ENCODE measurements at regions not wholly inside any gene's neighbourhood (a gene's known extent, or its start where the extent isn't known, plus 50 kb on each side); places are given as distances from the start of the nearest gene placed in this dataset.

GRCh38 chr2:220940646-220941045 lies 631.5 kb downstream of the EPHA4 start:
- DNase-seq (ENCODE audit: low read depth in 2 of 2, low spot score in 1 of 2) = no peak

DNA sequence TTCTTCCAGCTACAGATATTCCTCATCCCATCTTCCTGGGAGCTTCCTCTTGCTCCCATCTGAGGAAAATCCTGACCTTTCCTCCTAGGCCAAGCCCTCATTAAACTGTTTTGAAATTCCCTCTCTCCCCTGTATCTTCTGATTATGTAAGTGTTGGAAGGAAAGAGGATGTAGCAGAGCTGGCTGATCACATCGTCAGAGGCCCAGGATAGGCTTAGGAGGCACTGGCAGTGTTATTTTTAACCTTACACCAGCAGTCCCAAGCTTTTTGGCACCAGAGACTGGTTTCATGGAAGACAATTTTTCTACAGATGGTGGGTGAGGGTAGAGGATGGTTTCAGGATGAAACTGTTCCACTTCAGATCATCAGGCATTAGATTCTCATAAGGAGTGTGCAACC lies 630.4 kb downstream of the EPHA4 start:
- DNase-seq (ENCODE audit: low read depth in 2 of 2, low spot score in 1 of 2) = no peak

GRCh38 chr2:220946552-220946951 lies 625.6 kb downstream of the EPHA4 start:
- DNase-seq (ENCODE audit: low read depth in 2 of 2, low spot score in 1 of 2) = no peak

DNA sequence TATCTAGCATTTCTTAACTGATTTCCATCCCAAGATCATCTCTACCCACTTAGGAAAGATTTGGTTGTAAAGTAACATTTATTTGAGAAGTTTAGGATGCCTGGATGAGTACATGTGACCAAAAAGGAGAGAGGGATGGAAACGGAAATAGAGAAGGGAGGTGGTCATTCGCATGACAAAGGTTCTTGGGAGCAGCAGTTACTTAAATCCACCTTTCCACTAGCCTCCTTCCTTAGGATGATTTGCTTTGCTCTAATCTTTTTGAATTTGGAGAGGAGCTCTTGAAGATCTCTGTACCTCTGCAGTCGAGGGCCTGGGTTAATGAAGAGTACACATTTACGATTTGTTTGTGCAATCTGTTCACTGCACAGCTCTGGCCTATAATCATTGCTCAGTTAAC lies 623.5 kb downstream of the EPHA4 start:
- DNase-seq (ENCODE audit: low read depth in 2 of 2, low spot score in 1 of 2) = no peak

- no peak for DNase-seq (ENCODE audit: low read depth in 2 of 2, low spot score in 1 of 2)
Measured at GRCh38 chr2:220949466-220949865, 622.6 kb downstream of the EPHA4 start.

- DNase-seq (ENCODE audit: low read depth in 2 of 2, low spot score in 1 of 2) = no peak
Measured at GRCh38 chr2:220955776-220956175, 616.3 kb downstream of the EPHA4 start.

DNA sequence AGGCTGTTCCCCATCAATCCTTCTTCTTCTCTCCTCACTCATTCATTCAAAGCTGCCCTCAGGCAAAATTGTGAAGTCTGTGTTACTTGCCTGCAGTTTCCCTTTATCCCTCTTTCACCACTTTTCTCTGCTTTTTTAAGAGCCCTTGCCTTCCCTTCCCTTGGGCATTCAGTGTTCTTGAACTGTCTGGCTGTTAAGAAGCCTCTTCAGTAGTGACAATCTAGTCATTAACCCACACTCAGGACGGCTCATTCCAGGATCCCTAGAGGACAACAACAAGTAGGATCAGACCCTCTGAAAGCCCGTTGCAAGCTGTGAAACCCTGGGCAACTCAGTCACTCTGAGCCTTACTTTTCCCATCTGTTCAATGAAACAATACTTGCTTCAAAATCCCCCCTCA lies 615.7 kb downstream of the EPHA4 start:
- no peak for DNase-seq (ENCODE audit: low read depth in 2 of 2, low spot score in 1 of 2)

GRCh38 chr2:220959391-220959802 lies 612.7 kb downstream of the EPHA4 start:
- DNase-seq (ENCODE audit: low read depth in 2 of 2, low spot score in 1 of 2) = no peak

- DNase-seq (ENCODE audit: low read depth in 2 of 2, low spot score in 1 of 2) = no peak
Measured at GRCh38 chr2:220961143-220961860, 610.8 kb downstream of the EPHA4 start.

DNA sequence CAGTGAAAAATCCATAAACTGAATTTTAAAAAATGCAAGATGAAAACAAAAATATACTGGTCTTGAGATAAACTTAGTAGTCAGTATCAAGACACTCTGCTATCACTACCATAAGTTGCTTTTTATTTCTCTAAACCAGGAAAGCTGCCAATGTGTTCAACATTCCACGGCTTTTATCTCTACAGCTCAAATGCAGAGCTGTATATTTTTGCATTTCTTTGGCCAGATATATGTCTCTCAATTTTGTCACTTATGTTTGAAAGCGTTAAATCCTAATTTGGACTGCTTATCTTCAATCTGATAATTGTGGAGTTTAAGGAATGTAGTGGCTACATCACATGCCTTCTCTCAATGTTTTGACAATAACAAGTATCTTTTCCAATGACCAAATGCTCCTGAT lies 609.5 kb downstream of the EPHA4 start:
- DNase-seq (ENCODE audit: low read depth in 2 of 2, low spot score in 1 of 2) = no peak

DNA sequence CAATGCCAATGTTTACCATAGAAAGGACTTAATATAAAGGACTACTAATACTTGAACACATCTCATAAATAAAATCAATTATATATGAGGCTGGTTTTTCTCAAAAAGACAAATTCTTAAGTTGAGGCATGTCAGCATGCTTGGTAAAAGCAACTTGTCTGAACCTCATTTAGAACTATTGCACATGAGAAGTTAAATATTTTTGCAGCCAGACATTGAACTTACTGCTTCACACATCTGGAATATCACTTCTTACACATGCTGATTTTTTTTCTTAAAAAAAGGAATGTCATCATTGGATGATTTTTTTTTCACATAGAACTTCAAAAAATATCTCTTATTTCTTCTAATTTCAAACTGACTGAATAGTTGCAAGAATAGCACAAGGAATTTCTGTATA lies 609.0 kb downstream of the EPHA4 start:
- no peak for DNase-seq (ENCODE audit: low read depth in 2 of 2, low spot score in 1 of 2)

DNA sequence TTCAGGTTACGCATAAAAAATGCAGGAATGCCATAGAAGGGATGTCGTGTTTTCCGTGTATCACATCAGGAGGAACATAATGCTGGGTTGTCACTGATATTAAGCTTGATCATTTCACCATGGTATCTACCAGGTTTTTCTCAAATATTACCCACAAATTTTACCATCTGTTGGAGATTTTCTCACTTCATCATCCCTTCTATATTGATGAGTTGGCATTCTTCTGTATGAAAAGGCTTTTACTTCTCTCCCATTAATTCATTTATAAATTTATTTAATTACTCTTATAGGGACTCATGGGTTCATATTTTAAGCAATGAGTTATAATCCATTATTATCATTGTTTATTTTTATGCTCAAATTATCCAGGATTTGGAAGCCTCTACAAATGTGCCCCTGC lies 608.2 kb downstream of the EPHA4 start:
- no peak for DNase-seq (ENCODE audit: low read depth in 2 of 2, low spot score in 1 of 2)

DNA sequence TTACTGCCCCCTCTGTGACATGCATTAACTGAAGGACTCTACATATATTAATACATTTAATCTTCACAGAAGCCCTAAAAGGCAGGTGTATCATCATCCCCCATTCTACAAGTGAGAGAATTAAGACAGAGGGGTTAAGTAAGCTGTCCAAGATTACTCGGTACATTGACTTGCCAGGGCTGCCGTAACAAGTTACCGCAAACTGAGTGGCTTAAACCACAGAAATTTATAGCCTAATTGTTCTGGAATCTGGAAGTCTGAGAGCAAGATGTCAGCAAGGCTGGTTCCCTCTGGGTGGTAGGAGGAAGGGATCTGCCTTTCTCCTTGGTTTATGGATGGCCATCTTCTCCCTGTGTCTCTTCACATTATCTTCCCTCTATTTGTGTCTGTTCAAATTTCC lies 605.5 kb downstream of the EPHA4 start:
- DNase-seq (ENCODE audit: low read depth in 2 of 2, low spot score in 1 of 2) = no peak

- no peak for DNase-seq (ENCODE audit: low read depth in 2 of 2, low spot score in 1 of 2)
Measured at GRCh38 chr2:220969348-220969747, 602.8 kb downstream of the EPHA4 start.

GRCh38 chr2:220980966-220981675 lies 591.0 kb downstream of the EPHA4 start:
- DNase-seq (ENCODE audit: low read depth in 2 of 2, low spot score in 1 of 2) = no peak

- DNase-seq (ENCODE audit: low read depth in 2 of 2, low spot score in 1 of 2) = no peak
Measured at GRCh38 chr2:220981926-220982325, 590.2 kb downstream of the EPHA4 start.

DNA sequence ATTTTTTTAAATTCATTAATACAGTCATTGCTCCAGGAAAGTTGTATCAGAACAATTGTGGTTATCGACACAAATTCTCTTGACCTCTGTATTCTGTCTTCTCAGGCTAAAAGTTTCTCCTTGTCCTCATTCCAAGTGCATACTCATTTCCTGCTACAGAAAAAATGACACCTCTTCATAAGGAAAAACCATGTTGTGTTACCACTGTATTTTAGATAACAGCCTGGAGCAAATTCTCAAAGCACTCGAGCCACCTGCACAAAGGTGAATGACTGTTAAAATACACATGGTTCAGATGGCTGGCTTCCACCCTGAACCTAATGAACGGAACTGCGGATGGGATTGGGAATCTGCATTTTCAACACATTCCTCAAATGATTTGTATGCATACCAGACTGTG lies 586.5 kb downstream of the EPHA4 start:
- DNase-seq (ENCODE audit: low read depth in 2 of 2, low spot score in 1 of 2) = no peak

DNA sequence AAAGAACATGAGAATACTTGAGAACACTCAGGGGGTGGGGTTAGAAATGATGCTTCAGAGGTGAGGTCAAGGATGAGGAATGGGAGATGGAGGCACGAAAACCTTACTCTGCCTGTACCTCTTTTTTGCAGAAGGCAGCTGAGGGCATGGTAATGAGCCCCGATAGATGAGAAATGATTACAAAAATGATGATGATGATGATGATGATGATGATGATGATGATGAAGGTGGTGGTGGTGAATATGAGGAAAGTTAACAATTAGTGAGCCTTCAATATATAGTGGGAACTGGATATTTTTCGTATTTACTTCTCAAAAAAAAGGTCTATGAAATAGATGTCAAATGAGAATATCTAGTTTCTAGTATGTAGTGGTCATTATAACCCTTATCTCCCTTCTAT lies 584.3 kb downstream of the EPHA4 start:
- no peak for DNase-seq (ENCODE audit: low read depth in 2 of 2, low spot score in 1 of 2)

- no peak for DNase-seq (ENCODE audit: low read depth in 2 of 2, low spot score in 1 of 2)
Measured at GRCh38 chr2:220991972-220992371, 580.1 kb downstream of the EPHA4 start.

DNA sequence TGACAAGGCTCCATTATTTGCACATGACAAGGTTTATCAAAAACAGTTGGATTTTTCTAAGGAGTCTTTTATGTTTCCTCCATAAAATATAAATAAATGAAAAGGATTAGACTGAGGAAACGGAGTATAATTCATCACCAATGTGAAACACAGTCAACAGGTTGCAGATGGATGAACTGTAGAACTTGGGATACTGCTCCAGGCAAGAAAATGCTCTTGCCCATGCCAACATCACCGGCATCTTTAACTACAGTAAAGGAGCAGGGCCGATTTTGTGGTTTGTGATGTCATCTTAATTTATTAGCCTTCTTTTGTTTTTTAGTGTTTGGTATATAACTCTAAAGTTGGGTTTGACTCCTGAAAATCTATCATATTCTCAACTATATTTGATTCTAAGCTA lies 577.3 kb downstream of the EPHA4 start:
- no peak for DNase-seq (ENCODE audit: low read depth in 2 of 2, low spot score in 1 of 2)

- no peak for DNase-seq (ENCODE audit: low read depth in 2 of 2, low spot score in 1 of 2)
Measured at GRCh38 chr2:220995581-220995980, 576.5 kb downstream of the EPHA4 start.

- DNase-seq (ENCODE audit: low read depth in 2 of 2, low spot score in 1 of 2) = no peak
Measured at GRCh38 chr2:220998156-220998555, 573.9 kb downstream of the EPHA4 start.

GRCh38 chr2:220999356-220999755 lies 572.7 kb downstream of the EPHA4 start:
- no peak for DNase-seq (ENCODE audit: low read depth in 2 of 2, low spot score in 1 of 2)

Data from stimulated activated CD8-positive, alpha-beta memory T cell treated with anti-CD3 and anti-CD28 coated beads, Interleukin-4, amount 100 ng/mL, for 1 hour (primary cell).